Kidney epithelial cell (primary cell): ENCODE measurements at regions not wholly inside any gene's neighbourhood (a gene's known extent, or its start where the extent isn't known, plus 50 kb on each side); places are given as distances from the start of the nearest gene placed in this dataset.
"Not testable (repeated sequence)": the region's sequence is repeated elsewhere in the genome, so short reads cannot be mapped to it uniquely, and the experiment has no call there.

Experiments
- DNase-seq: peaks from one replicate; pipeline ENCODE4 v3.0.0-alpha.2; 2010; ENCODE audit warnings: low read depth
- H3K27me3 ChIP-seq: 2 replicates; pipeline ENCODE4 v1.6.0; 2011; ENCODE audit warnings: low read length; ENCODE audit not compliant: control insufficient read depth, insufficient read depth
- H3K36me3 ChIP-seq: 2 replicates; pipeline ENCODE4 v1.5.1; 2011; ENCODE audit warnings: low read length; ENCODE audit not compliant: control insufficient read depth, insufficient read depth
- H3K4me3 ChIP-seq: 2 replicates; pipeline ENCODE4 v1.5.1; 2011; ENCODE audit warnings: low read depth, mild to moderate bottlenecking, control low read depth, low read length
- TF ChIP-seq, protein P1 (sequence below): IDR thresholded peaks from 2 replicates; pipeline ENCODE4 v1.5.1; 2011; ENCODE audit warnings: mild to moderate bottlenecking, moderate library complexity, low read length, control low read depth, inconsistent platforms; ENCODE audit not compliant: insufficient read depth, poor library complexity, severe bottlenecking

DNA sequence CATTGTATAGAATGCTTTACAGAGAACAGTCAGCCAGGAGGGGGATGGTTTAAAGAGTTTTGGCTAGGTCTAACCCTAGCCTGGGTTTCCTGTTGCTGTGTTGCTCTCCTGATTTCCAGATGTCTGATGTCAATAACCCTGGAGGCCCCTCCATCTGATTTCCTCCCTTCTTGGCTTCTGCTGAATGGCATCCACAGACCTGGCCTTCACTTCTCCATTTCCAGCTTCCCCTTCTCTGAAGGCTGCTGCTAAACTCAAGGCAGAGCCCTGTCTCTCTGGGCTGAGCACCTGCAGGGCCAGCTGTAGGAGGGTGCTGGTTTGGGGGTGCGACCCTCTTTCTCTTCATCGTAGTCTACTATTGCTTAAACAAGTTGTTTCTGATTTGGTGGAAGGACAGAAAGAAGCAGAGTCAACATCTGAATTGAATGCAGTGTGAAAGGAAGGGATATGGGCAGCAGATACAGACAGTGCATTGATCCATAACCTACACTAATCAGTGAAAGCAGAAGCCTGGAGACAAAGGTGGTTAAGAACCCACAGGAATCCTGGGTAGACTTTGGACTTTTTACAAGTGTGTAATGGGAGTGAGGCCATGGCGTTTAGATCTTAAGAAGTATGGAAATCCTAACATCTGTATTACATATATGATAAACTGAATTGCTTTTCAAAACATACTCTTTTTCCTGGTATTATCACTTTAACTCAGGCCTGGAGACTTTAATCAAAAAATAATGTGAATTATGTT lies 153.6 kb downstream of the HRH4 start:
- H3K27me3 ChIP-seq: no peaks in the 10 kb centered on the region
- TF ChIP-seq, protein P1, sequence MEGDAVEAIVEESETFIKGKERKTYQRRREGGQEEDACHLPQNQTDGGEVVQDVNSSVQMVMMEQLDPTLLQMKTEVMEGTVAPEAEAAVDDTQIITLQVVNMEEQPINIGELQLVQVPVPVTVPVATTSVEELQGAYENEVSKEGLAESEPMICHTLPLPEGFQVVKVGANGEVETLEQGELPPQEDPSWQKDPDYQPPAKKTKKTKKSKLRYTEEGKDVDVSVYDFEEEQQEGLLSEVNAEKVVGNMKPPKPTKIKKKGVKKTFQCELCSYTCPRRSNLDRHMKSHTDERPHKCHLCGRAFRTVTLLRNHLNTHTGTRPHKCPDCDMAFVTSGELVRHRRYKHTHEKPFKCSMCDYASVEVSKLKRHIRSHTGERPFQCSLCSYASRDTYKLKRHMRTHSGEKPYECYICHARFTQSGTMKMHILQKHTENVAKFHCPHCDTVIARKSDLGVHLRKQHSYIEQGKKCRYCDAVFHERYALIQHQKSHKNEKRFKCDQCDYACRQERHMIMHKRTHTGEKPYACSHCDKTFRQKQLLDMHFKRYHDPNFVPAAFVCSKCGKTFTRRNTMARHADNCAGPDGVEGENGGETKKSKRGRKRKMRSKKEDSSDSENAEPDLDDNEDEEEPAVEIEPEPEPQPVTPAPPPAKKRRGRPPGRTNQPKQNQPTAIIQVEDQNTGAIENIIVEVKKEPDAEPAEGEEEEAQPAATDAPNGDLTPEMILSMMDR: no peak
- no peak for DNase-seq
- no peaks in the 10 kb centered on the region for H3K36me3 ChIP-seq
- no peak overlapping the region for H3K4me3 ChIP-seq

DNA sequence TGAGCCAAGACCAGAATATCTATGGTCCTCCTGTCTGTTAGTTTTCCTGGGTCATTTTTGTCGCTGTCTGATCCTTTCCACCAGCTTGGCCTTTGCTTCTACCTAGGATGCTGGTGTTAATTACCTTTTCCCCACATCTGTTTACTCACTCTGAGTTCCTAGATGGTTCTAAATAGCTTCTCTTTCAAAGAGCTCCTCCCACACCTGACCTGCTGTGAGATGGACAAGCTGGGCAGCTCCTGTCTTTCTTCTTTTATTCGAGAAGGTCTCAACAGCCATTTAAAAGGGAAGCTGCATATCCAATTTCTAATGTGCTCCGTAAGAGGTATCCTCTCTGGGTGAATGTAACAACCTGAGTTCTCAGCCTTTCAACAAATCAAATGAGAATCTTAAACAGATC lies 156.2 kb downstream of the HRH4 start:
- no peak for DNase-seq
- H3K36me3 ChIP-seq: no peaks in the 10 kb centered on the region
- H3K4me3 ChIP-seq: no peak overlapping the region
- TF ChIP-seq, protein P1: no peak
- H3K27me3 ChIP-seq: no peaks in the 10 kb centered on the region

DNA sequence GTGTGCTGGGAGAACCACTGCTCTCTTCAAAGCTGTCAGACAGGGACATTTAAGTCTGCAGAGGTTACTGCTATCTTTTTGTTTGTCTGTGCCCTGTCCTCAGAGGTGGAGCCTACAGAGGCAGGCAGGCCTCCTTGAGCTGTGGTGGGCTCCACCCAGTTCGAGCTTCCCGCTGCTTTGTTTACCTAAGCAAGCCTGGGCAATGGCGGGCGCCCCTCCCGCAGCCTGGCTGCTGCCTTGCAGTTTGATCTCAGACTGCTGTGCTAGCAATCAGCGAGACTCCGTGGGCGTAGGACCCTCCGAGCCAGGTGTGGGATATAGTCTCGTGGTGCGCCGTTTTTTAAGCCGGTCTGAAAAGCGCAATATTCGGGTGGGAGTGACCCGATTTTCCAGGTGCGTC lies 164.0 kb downstream of the HRH4 start:
- DNase-seq, H3K36me3 ChIP-seq, H3K4me3 ChIP-seq, H3K27me3 ChIP-seq: not testable (repeated sequence)

DNA sequence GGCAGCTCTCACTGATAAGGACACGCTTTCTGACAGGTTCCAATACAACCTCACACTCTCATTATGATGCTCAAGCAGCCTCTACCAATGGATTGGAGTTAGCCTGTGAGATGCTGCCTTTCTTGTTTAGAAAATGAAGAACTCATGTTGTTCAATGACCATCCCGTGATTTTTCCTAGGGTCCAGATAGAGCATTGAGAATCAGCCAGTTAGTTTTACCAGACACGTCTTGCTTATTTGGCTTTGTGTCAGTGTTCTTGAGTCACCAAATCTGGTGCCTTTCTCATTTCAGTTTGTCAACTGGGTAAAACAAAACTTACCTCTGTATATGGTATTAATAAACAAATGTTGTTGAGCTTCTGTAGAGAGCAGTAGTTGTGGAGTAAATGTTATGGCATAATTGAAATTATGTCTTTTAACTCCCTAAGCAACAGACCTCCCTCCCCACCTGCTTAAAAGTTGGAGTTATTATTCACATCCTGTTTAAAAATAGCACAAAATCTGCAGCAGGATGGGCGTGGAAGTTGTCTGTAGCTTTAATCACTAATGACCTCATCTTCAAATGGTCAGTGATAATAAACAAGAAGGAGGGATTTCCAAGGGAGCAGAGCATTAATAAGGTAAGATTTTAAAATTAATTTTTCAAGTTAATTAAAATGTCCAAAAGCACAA lies 167.3 kb downstream of the HRH4 start:
- H3K4me3 ChIP-seq: no peak overlapping the region
- H3K36me3 ChIP-seq: no peaks in the 10 kb centered on the region
- TF ChIP-seq, protein P1: no peak
- DNase-seq: no peak
- H3K27me3 ChIP-seq: no peaks in the 10 kb centered on the region

DNA sequence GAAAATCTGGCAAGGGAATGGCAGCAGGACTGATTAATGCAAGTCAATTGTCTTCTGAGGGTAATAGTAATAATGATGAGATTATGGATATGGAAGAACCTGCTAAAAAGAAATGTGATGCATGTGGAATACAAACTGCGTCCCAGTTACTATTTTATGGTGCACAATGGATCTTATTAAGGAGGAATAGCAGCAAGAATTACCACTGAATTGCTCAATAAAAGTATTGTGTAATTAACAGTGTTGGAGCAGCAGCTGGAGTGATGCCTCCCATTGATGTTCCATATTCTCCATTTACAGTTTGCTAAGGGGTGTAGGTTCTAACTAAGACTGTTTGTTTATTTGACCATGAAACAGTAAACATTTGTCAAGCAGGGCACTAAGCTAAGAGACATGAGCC lies 167.9 kb downstream of the HRH4 start:
- TF ChIP-seq, protein P1: no peak
- DNase-seq: no peak
- Histone ChIP-seq H3K27me3 (no peaks in the 10 kb centered on the region), H3K4me3 (no peak overlapping the region), H3K36me3 (no peaks in the 10 kb centered on the region)

DNA sequence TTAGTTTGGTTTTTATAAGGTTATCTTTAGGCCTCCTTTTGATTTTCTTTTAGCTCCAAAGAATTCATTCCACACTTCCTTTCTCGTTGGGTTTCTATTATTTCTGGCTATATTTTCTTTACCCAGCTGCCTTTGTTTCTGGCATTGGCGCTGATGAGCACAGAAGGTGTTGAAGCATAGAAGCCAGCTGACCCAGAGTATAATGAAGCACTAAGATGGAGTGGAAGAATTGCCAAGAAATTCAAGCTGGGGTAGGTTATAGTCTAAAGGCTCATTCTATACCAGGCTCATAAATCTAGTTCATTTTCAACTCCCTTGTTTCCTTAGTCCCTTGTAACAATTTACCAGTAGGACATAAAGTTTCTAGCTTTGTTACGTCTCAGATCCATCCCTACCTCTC lies 169.5 kb downstream of the HRH4 start:
- DNase-seq: no peak
- TF ChIP-seq, protein P1: no peak
- Histone ChIP-seq H3K36me3 (no peaks in the 10 kb centered on the region), H3K4me3 (no peak overlapping the region), H3K27me3 (no peaks in the 10 kb centered on the region)
